HUES64 (cell line): ENCODE measurements at regions not wholly inside any gene's neighbourhood (a gene's known extent, or its start where the extent isn't known, plus 50 kb on each side); places are given as distances from the start of the nearest gene placed in this dataset.

Source experiments
- H3K27ac ChIP-seq: 2 replicates; pipeline ENCODE4 v1.7.0; 2013; ENCODE audit warnings: low read depth, low read length, inconsistent platforms
- H3K27me3 ChIP-seq: 2 replicates; pipeline ENCODE4 v1.6.1; 2013; ENCODE audit warnings: mild to moderate bottlenecking, low read length; ENCODE audit not compliant: insufficient read depth
- H3K36me3 ChIP-seq: 2 replicates; pipeline ENCODE4 v1.6.1; 2013; ENCODE audit warnings: mild to moderate bottlenecking, low read length; ENCODE audit not compliant: insufficient read depth
- H3K4me1 ChIP-seq: 2 replicates; pipeline ENCODE4 v1.6.1; 2013; ENCODE audit warnings: mild to moderate bottlenecking, low read length, moderate library complexity; ENCODE audit not compliant: insufficient read depth
- H3K4me3 ChIP-seq: 2 replicates; pipeline ENCODE4 v1.5.1; 2013; ENCODE audit warnings: mild to moderate bottlenecking, low read length, moderate library complexity
- H3K9ac ChIP-seq: 2 replicates; pipeline ENCODE4 v1.6.1; 2013; ENCODE audit warnings: mild to moderate bottlenecking, low read depth, low read length
- H3K9me3 ChIP-seq: 2 replicates; pipeline ENCODE4 v1.6.1; 2013; ENCODE audit warnings: low read depth, low read length; ENCODE audit not compliant: insufficient read depth
- WGBS: fragments of 150-250, 120-280 bp; methylation state at CpG from one replicate; pipeline ENCODE4 v1.1.7; 2013; ENCODE audit warnings: missing lambda C conversion rate; 5-methylcytosine and 5-hydroxymethylcytosine counted together

- Histone ChIP-seq H3K27me3 (no peaks in the 10 kb centered on the region), H3K9me3 (no peaks in the 10 kb centered on the region), H3K9ac (no peak overlapping the region), H3K4me3 (no peak overlapping the region), H3K4me1 (no peaks in the 10 kb centered on the region), H3K36me3 (no peaks in the 10 kb centered on the region), H3K27ac (no peak overlapping the region)
- WGBS = 80% methylated on average over 3 of the region's 3 CpGs
These were observed 323.4 kb downstream of the PSAT1 start for GRCh38 chr9:78620303-78620702.

GRCh38 chr9:78620764-78621163 lies 323.8 kb downstream of the PSAT1 start:
- Histone ChIP-seq H3K9me3 (no peaks in the 10 kb centered on the region), H3K36me3 (no peaks in the 10 kb centered on the region), H3K4me1 (no peaks in the 10 kb centered on the region), H3K27ac (no peak overlapping the region), H3K9ac (no peak overlapping the region), H3K27me3 (no peaks in the 10 kb centered on the region), H3K4me3 (no peak overlapping the region)
- 96% methylated on average over 5 of the region's 5 CpGs for WGBS

GRCh38 chr9:78622126-78622525 lies 325.2 kb downstream of the PSAT1 start:
- no peak overlapping the region for H3K4me3 ChIP-seq
- H3K27me3 ChIP-seq = no peaks in the 10 kb centered on the region
- no peaks in the 10 kb centered on the region for H3K4me1 ChIP-seq
- no peak overlapping the region for H3K9ac ChIP-seq
- 97% methylated on average over 2 of the region's 2 CpGs for WGBS
- H3K9me3 ChIP-seq = no peaks in the 10 kb centered on the region
- no peak overlapping the region for H3K27ac ChIP-seq
- H3K36me3 ChIP-seq = no peaks in the 10 kb centered on the region

- Histone ChIP-seq H3K4me1 (no peaks in the 10 kb centered on the region), H3K9me3 (no peaks in the 10 kb centered on the region), H3K27ac (no peak overlapping the region), H3K27me3 (no peaks in the 10 kb centered on the region), H3K4me3 (no peak overlapping the region), H3K9ac (no peak overlapping the region), H3K36me3 (no peaks in the 10 kb centered on the region)
These were observed 330.0 kb downstream of the PSAT1 start for GRCh38 chr9:78626971-78627370.

GRCh38 chr9:78630966-78631365 lies 334.0 kb downstream of the PSAT1 start:
- 91% methylated on average over 4 of the region's 4 CpGs for WGBS
- Histone ChIP-seq H3K27ac (no peak overlapping the region), H3K36me3 (no peaks in the 10 kb centered on the region), H3K9ac (no peak overlapping the region), H3K27me3 (no peaks in the 10 kb centered on the region), H3K4me3 (no peak overlapping the region), H3K9me3 (no peaks in the 10 kb centered on the region), H3K4me1 (no peaks in the 10 kb centered on the region)

GRCh38 chr9:78640728-78641127 lies 343.8 kb downstream of the PSAT1 start:
- Histone ChIP-seq H3K4me3 (no peak overlapping the region), H3K9me3 (peaks cover 6% of the 10 kb centered on the region; the same call in 1 of the 2 replicates), H3K36me3 (no peaks in the 10 kb centered on the region), H3K9ac (no peak overlapping the region), H3K4me1 (peaks cover 10% of the 10 kb centered on the region; the same call in 1 of the 2 replicates), H3K27ac (no peak overlapping the region), H3K27me3 (no peaks in the 10 kb centered on the region)
- WGBS = 82% methylated on average over 4 of the region's 4 CpGs

- no peak overlapping the region for H3K27ac ChIP-seq
These were observed 347.4 kb downstream of the PSAT1 start for GRCh38 chr9:78644359-78644758.

GRCh38 chr9:78654324-78654723 lies 357.4 kb downstream of the PSAT1 start:
- H3K27ac ChIP-seq = no peak overlapping the region
- H3K27me3 ChIP-seq = no peaks in the 10 kb centered on the region
- no peaks in the 10 kb centered on the region for H3K4me1 ChIP-seq
- H3K4me3 ChIP-seq = no peak overlapping the region
- 100% methylated on average over 1 of the region's 1 CpG for WGBS
- no peaks in the 10 kb centered on the region for H3K36me3 ChIP-seq
- H3K9me3 ChIP-seq = no peaks in the 10 kb centered on the region
- H3K9ac ChIP-seq = no peak overlapping the region

More at GRCh38 chr9:78644359-78644758, 347.4 kb downstream of the PSAT1 start:
- Histone ChIP-seq H3K9me3 (peaks cover 16% of the 10 kb centered on the region; the same call in 1 of the 2 replicates), H3K9ac (no peak overlapping the region), H3K4me3 (no peak overlapping the region), H3K27me3 (no peaks in the 10 kb centered on the region), H3K36me3 (no peaks in the 10 kb centered on the region), H3K4me1 (peaks cover 10% of the 10 kb centered on the region; the same call in 1 of the 2 replicates)

- no peaks in the 10 kb centered on the region for H3K36me3 ChIP-seq
- H3K4me3 ChIP-seq = no peak overlapping the region
- 95% methylated on average over 3 of the region's 3 CpGs for WGBS
- H3K27ac ChIP-seq = no peak overlapping the region
- H3K27me3 ChIP-seq = no peaks in the 10 kb centered on the region
- no peaks in the 10 kb centered on the region for H3K9me3 ChIP-seq
- peaks cover 4% of the 10 kb centered on the region; the same call in 1 of the 2 replicates for H3K4me1 ChIP-seq
- H3K9ac ChIP-seq = no peak overlapping the region
These were observed 366.4 kb downstream of the PSAT1 start for GRCh38 chr9:78663369-78663768.

GRCh38 chr9:78664370-78664769 lies 367.4 kb downstream of the PSAT1 start:
- Histone ChIP-seq H3K4me1 (peaks cover 8% of the 10 kb centered on the region; the same call in 1 of the 2 replicates), H3K4me3 (no peak overlapping the region)
- WGBS = 95% methylated on average over 2 of the region's 2 CpGs

GRCh38 chr9:78666818-78667414 lies 370.0 kb downstream of the PSAT1 start:
- peaks cover 8% of the 10 kb centered on the region; the same call in 1 of the 2 replicates for H3K4me1 ChIP-seq
- WGBS = 96% methylated on average over 4 of the region's 4 CpGs

More at GRCh38 chr9:78664370-78664769, 367.4 kb downstream of the PSAT1 start:
- Histone ChIP-seq H3K27me3 (no peaks in the 10 kb centered on the region), H3K9me3 (no peaks in the 10 kb centered on the region), H3K36me3 (no peaks in the 10 kb centered on the region), H3K9ac (no peak overlapping the region), H3K27ac (no peak overlapping the region)

More at GRCh38 chr9:78666818-78667414, 370.0 kb downstream of the PSAT1 start:
- H3K27me3 ChIP-seq = no peaks in the 10 kb centered on the region
- H3K27ac ChIP-seq = no peak overlapping the region
- no peaks in the 10 kb centered on the region for H3K36me3 ChIP-seq
- H3K9ac ChIP-seq = no peak overlapping the region
- no peak overlapping the region for H3K4me3 ChIP-seq
- no peaks in the 10 kb centered on the region for H3K9me3 ChIP-seq
